ENCODE measurements at regions not wholly inside any gene's neighbourhood (a gene's known extent, or its start where the extent isn't known, plus 50 kb on each side); places are given as distances from the start of the nearest gene placed in this dataset.

DNA sequence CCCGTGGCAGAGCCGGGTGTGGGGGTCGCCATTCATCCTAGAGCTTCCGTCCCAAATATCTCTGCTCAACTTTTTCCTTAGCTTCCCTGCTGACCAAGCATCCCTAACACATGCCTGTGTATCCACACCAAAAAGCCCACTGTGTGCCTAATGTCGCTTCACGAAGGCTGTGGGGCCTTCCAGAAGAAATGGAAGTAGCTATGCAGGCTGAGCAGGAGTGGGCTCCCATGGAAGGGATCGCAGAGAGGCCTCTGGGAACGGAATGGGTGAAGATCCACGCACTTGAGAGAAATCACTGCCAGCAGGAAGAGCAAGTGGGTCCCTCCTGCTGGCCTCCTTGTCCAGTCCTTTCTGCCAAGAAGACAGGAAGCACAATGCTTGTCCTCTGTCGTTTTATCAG is 136.0 kb downstream of the SOX1 start:
- Histone ChIP-seq H3K9me3 (replicated peaks) (no peaks in the 10 kb centered on the region), H3K4me3 (no peak overlapping the region), H3K27me3 (ENCODE audit: low read depth) (peaks cover 96% of the 10 kb centered on the region), H3K27ac (replicated peaks) (no peak overlapping the region), H3K36me3 (no peaks in the 10 kb centered on the region), H3K4me1 (peaks cover 22% of the 10 kb centered on the region)
- no peak for DNase-seq
- no peak for TF ChIP-seq CTCF (IDR thresholded peaks at IDR 0.05; ENCODE audit: borderline replicate concordance)
- intact Hi-C loops (cut with micrococcal nuclease), result no loop called here

DNA sequence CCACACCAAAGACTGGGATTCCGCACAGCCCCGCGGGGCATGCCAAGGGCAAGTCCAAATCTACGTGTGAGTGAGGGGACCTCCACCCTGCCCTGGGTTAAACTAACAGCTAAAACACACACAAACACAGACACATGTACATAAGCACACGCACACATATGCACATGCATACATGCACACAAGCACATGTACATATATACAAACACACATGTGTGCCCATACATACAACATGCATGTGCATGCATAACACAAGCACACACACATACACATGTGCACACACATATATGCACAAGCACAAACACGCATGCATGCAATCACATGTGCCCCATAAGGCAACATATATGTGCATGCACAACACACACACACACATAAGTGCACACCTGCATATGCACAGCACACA is 136.7 kb downstream of the SOX1 start:
- H3K36me3 ChIP-seq, result no peaks in the 10 kb centered on the region
- H3K27me3 ChIP-seq (ENCODE audit: low read depth), result peaks cover 96% of the 10 kb centered on the region
- H3K4me3 ChIP-seq, result no peak overlapping the region
- no peak overlapping the region for H3K27ac ChIP-seq (replicated peaks)
- H3K4me1 ChIP-seq, result peaks cover 22% of the 10 kb centered on the region
- intact Hi-C loops (cut with micrococcal nuclease), result no loop called here
- no peak for DNase-seq
- no peak for TF ChIP-seq CTCF (IDR thresholded peaks at IDR 0.05; ENCODE audit: borderline replicate concordance)
- no peaks in the 10 kb centered on the region for H3K9me3 ChIP-seq (replicated peaks)

DNA sequence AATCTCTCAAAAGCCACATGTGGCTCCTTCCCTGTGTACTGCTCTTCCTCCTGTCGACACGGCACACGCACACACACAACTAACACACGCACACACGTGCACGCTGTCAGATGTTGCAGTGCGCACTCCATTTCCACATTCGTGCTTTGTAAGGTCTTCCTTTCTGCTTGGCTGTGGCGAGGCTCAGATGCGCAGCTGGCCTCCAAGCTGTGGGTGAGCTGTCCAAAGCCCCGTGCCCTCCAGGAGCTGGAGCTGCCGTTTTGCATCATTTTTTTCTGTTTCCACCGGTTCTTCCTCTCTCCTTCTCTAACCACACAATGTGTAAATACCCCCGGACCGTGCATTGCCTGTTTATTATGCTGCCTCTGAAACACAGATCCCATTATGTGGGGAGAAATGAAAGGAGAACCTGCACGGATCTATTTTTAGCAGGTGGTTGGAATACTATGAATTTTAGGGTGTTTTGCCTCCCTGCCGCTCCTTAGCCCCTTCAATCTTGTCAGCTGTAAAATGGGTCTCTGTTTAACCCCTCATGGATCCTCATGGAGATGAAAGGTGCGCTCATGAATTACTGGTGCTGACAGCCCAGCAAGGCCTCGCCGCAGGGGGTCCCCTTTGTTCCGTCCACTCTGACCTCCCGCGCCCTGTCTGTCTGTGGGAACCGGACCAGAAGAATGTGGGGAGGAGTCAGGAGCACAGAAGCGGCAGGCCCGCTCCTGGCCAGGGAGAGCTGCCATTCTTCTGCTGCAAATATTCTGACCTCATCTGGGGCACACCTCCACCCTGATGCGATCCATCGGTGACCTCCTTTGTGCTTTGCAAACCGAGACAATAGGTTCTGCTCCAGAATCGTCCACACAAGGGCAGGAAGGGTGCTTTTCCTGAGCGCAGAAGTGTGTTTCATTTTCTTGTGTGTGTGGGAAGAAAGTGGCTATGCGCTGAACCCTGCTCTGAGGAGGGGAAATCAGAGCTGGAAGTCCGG is 137.7 kb downstream of the SOX1 start:
- peaks cover 100% of the 10 kb centered on the region for H3K27me3 ChIP-seq (ENCODE audit: low read depth)
- DNase-seq, result peak; percentile 32
- peak overlapping the region; percentile 40 for H3K4me3 ChIP-seq
- H3K9me3 ChIP-seq (replicated peaks), result no peaks in the 10 kb centered on the region
- peaks cover 22% of the 10 kb centered on the region for H3K4me1 ChIP-seq
- intact Hi-C loops (cut with micrococcal nuclease), result no loop called here
- TF ChIP-seq CTCF (IDR thresholded peaks at IDR 0.05; ENCODE audit: borderline replicate concordance), result no peak
- H3K27ac ChIP-seq (replicated peaks), result peak overlapping the region; percentile 69
- no peaks in the 10 kb centered on the region for H3K36me3 ChIP-seq

GRCh38 chr13:112205990-112206389 is 139.0 kb downstream of the SOX1 start:
- Histone ChIP-seq H3K4me3 (no peak overlapping the region), H3K36me3 (no peaks in the 10 kb centered on the region), H3K27me3 (ENCODE audit: low read depth) (peaks cover 89% of the 10 kb centered on the region), H3K9me3 (replicated peaks) (no peaks in the 10 kb centered on the region), H3K4me1 (peaks cover 22% of the 10 kb centered on the region), H3K27ac (replicated peaks) (peak overlapping the region; percentile 69)
- TF ChIP-seq CTCF (IDR thresholded peaks at IDR 0.05; ENCODE audit: borderline replicate concordance), result no peak
- no peak for DNase-seq
- intact Hi-C loops (cut with micrococcal nuclease), result no loop called here

DNA sequence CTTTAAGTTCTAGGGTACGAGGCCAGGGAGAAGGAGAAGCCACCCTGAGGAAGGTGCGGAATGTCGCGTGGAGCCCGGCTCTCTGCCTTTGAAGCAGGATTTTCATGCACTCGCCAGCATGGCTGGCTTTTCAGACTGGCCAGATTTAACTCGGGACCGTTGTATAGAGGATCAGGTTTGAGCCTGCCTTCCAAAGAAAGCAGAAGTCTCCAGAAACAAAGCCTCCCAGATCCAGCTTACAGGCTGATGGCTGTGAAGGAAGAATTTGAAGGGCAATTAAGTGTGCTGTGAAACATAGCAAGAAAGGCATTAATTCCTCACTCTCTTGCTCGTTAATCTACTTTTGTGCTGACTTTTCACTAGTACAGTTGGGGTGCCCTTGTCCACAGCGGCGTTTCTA is 140.2 kb downstream of the SOX1 start:
- no peak for TF ChIP-seq CTCF (IDR thresholded peaks at IDR 0.05; ENCODE audit: borderline replicate concordance)
- no peak for DNase-seq
- H3K27ac ChIP-seq (replicated peaks), result no peak overlapping the region
- H3K9me3 ChIP-seq (replicated peaks), result no peaks in the 10 kb centered on the region
- intact Hi-C loops (cut with micrococcal nuclease), result no loop called here
- H3K4me1 ChIP-seq, result peaks cover 22% of the 10 kb centered on the region
- H3K4me3 ChIP-seq, result no peak overlapping the region
- peaks cover 78% of the 10 kb centered on the region for H3K27me3 ChIP-seq (ENCODE audit: low read depth)
- no peaks in the 10 kb centered on the region for H3K36me3 ChIP-seq

Data from left ventricle myocardium inferior (tissue), 1 donor.